SIG-M5 treated with dmso at 0.1 percent for 504 hours (cell line): ENCODE measurements at regions not wholly inside any gene's neighbourhood (a gene's known extent, or its start where the extent isn't known, plus 50 kb on each side); places are given as distances from the start of the nearest gene placed in this dataset.
"Not testable (repeated sequence)": the region's sequence is repeated elsewhere in the genome, so short reads cannot be mapped to it uniquely, and the experiment has no call there.

ENCODE experiments used
- DNase-seq: peaks from one replicate; lab custom pipeline; 2025; ENCODE audit not compliant: unreplicated experiment; lab: John Stamatoyannopoulos, UW

- DNase-seq: no peak
Measured at GRCh38 chr4:93888308-93888707, 59.8 kb downstream of the ATOH1 start.

GRCh38 chr4:93888768-93889167 is 60.2 kb downstream of the ATOH1 start:
- no peak for DNase-seq

GRCh38 chr4:93891244-93891643 is 62.7 kb downstream of the ATOH1 start:
- DNase-seq: no peak

- DNase-seq: no peak
Measured at GRCh38 chr4:93894995-93895394, 66.4 kb downstream of the ATOH1 start.

GRCh38 chr4:93896516-93896915 is 68.0 kb downstream of the ATOH1 start:
- DNase-seq: no peak

- DNase-seq: peak; percentile 1
Measured at GRCh38 chr4:93897559-93897958, 69.0 kb downstream of the ATOH1 start.

GRCh38 chr4:93908778-93909177 is 80.2 kb downstream of the ATOH1 start:
- no peak for DNase-seq

- DNase-seq: no peak
Measured at GRCh38 chr4:93911671-93912070, 83.1 kb downstream of the ATOH1 start.

- no peak for DNase-seq
Measured at GRCh38 chr4:93912146-93912545, 83.6 kb downstream of the ATOH1 start.

- DNase-seq: no peak
Measured at GRCh38 chr4:93918856-93919255, 90.3 kb downstream of the ATOH1 start.

GRCh38 chr4:93923570-93923969 is 95.0 kb downstream of the ATOH1 start:
- DNase-seq: not testable (repeated sequence)

- DNase-seq: no peak
Measured at GRCh38 chr4:93947286-93947685, 118.7 kb downstream of the ATOH1 start.

- DNase-seq: not testable (repeated sequence)
Measured at GRCh38 chr4:93950239-93950638, 121.7 kb downstream of the ATOH1 start.

GRCh38 chr4:93957186-93957585 is 128.6 kb downstream of the ATOH1 start:
- no peak for DNase-seq

- no peak for DNase-seq
Measured at GRCh38 chr4:93960450-93960849, 131.9 kb downstream of the ATOH1 start.

GRCh38 chr4:93960916-93961315 is 132.4 kb downstream of the ATOH1 start:
- DNase-seq: no peak

- DNase-seq: no peak
Measured at GRCh38 chr4:93981594-93981993, 153.0 kb downstream of the ATOH1 start.

GRCh38 chr4:93982255-93982654 is 153.7 kb downstream of the ATOH1 start:
- DNase-seq: no peak

- DNase-seq: no peak
Measured at GRCh38 chr4:93983140-93983539, 154.6 kb downstream of the ATOH1 start.

- no peak for DNase-seq
Measured at GRCh38 chr4:93994175-93994994, 165.8 kb downstream of the ATOH1 start.

GRCh38 chr4:93996895-93997294 is 168.3 kb downstream of the ATOH1 start:
- no peak for DNase-seq

- no peak for DNase-seq
Measured at GRCh38 chr4:94000559-94000958, 172.0 kb downstream of the ATOH1 start.

- DNase-seq: no peak
Measured at GRCh38 chr4:94006932-94007331, 178.4 kb downstream of the ATOH1 start.
